Neutrophil (primary cell): ENCODE measurements at regions not wholly inside any gene's neighbourhood (a gene's known extent, or its start where the extent isn't known, plus 50 kb on each side); places are given as distances from the start of the nearest gene placed in this dataset.

ENCODE experiments used
- H3K27ac ChIP-seq: fragments of 200-600 bp; sonication (generic); 2 replicates; pipeline ENCODE4 v1.5.1; 2016; ENCODE audit warnings: mild to moderate bottlenecking, moderate library complexity
- H3K27me3 ChIP-seq: fragments of 200-600 bp; sonication (generic); 2 replicates; pipeline ENCODE4 v1.6.0; 2016; ENCODE audit warnings: mild to moderate bottlenecking
- H3K36me3 ChIP-seq: fragments of 200-600 bp; sonication (generic); 2 replicates; pipeline ENCODE4 v1.5.1; 2017
- H3K4me1 ChIP-seq, 2 experiments: fragments of 200-600 bp in 1 of 2; sonication (generic) in 1 of 2; 1 replicate in 1 of 2; 2 replicates in 1 of 2; pipeline versions ENCODE4 v1.5.1 to v1.6.1; 2013 to 2016; ENCODE audit warnings: low read depth in 1 of 2, low read length in 1 of 2, mild to moderate bottlenecking in 1 of 2, moderate library complexity in 1 of 2; ENCODE audit not compliant: control insufficient read depth in 1 of 2, insufficient read depth in 1 of 2
- H3K4me3 ChIP-seq, 2 experiments: fragments of 200-600 bp in 1 of 2; sonication (generic) in 1 of 2; 1 replicate in 1 of 2; 2 replicates in 1 of 2; pipeline ENCODE4 v1.5.1; 2013 to 2016; ENCODE audit warnings: low read depth in 1 of 2, low read length in 1 of 2, mild to moderate bottlenecking in 1 of 2, moderate library complexity in 1 of 2
- H3K9me3 ChIP-seq: fragments of 200-600 bp; sonication (generic); 2 replicates; pipeline ENCODE4 v1.5.1; 2016
- CTCF ChIP-seq: fragments of 200-600 bp; sonication (generic); IDR thresholded peaks from 2 replicates; pipeline ENCODE4 v1.5.1; 2016; ENCODE audit warnings: antibody characterized with exemption

- no peak for TF ChIP-seq CTCF
- Histone ChIP-seq H3K4me3 (no peak overlapping the region), H3K27ac (no peak overlapping the region), H3K4me1 (peaks cover 0 to 4% of the 10 kb centered on the region in 2 experiments), H3K27me3 (no peaks in the 10 kb centered on the region), H3K36me3 (no peaks in the 10 kb centered on the region), H3K9me3 (no peaks in the 10 kb centered on the region)
Observed at GRCh38 chr3:153038779-153039178, 123.2 kb upstream of the RAP2B start.

- H3K27ac ChIP-seq, result no peak overlapping the region
- H3K4me1 ChIP-seq, result peaks cover 0 to 4% of the 10 kb centered on the region in 2 experiments
- H3K36me3 ChIP-seq, result no peaks in the 10 kb centered on the region
- no peaks in the 10 kb centered on the region for H3K9me3 ChIP-seq
- no peak for TF ChIP-seq CTCF
- no peak overlapping the region for H3K4me3 ChIP-seq
- no peaks in the 10 kb centered on the region for H3K27me3 ChIP-seq
Observed at GRCh38 chr3:153041181-153041580, 120.8 kb upstream of the RAP2B start.

- no peak for TF ChIP-seq CTCF
- no peaks in the 10 kb centered on the region for H3K9me3 ChIP-seq
- no peaks in the 10 kb centered on the region for H3K27me3 ChIP-seq
- H3K4me1 ChIP-seq, result peaks cover 0 to 4% of the 10 kb centered on the region in 2 experiments
- no peaks in the 10 kb centered on the region for H3K36me3 ChIP-seq
- H3K27ac ChIP-seq, result no peak overlapping the region
- no peak overlapping the region for H3K4me3 ChIP-seq
Observed at GRCh38 chr3:153042088-153042487, 119.9 kb upstream of the RAP2B start.

DNA sequence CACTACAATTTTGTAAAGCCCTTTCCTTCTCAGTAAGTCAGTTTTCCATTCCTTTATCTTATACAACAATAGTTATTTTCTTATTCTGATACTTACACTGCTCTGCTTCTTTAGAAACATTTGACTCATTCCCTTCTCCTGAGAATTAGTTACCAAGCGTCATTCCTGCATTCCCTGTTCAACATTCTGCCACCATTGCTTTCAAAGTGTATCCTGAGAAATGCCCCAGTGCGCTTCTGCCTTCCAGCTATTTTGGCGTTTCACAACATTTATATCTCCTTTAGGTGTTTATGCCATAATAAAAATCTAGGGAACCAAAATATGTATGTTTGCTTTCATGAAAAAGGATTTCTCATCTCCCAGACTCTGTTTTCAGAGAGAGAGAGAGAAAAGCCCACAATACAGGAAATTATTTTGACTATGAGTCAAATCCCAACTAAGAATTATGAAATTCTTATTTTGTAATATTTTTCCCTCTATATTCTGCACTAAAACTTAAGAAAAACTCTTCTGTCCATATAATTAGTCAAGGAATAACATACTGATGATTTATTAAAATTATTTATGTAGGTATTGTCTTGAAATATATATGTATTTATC is 118.2 kb upstream of the RAP2B start:
- H3K4me3 ChIP-seq, result no peak overlapping the region
- no peak for TF ChIP-seq CTCF
- no peaks in the 10 kb centered on the region for H3K9me3 ChIP-seq
- H3K27ac ChIP-seq, result no peak overlapping the region
- no peaks in the 10 kb centered on the region for H3K27me3 ChIP-seq
- H3K4me1 ChIP-seq, result peaks cover 0 to 4% of the 10 kb centered on the region in 2 experiments
- no peaks in the 10 kb centered on the region for H3K36me3 ChIP-seq

DNA sequence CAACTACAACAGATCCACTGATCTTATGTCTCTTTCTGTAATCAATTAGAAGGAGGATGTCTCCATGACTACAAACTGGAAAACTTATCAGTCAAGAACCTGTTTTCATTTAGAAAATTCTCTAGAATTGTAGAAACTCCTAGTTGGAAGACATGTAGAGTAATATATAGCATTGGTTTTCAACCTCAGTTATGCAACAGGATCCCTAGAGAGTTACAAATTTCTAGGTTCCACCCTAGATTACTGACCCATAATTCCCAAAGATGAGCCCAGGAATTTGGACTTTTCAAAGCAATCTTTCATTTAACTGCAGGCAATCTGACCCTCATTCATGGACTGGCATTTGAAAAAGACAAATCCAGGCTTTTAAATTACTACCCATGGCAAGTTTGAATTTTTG is 116.9 kb upstream of the RAP2B start:
- Histone ChIP-seq H3K27ac (no peak overlapping the region), H3K36me3 (no peaks in the 10 kb centered on the region), H3K4me1 (peaks cover 0 to 4% of the 10 kb centered on the region in 2 experiments), H3K4me3 (no peak overlapping the region), H3K9me3 (no peaks in the 10 kb centered on the region), H3K27me3 (no peaks in the 10 kb centered on the region)
- TF ChIP-seq CTCF, result no peak
